Right atrium auricular region (tissue), 2 donors: ENCODE measurements at regions not wholly inside any gene's neighbourhood (a gene's known extent, or its start where the extent isn't known, plus 50 kb on each side); places are given as distances from the start of the nearest gene placed in this dataset.

Experiments used
- DNase-seq: peaks from one replicate; pipeline ENCODE4 v3.0.0-alpha.2; 2019; ENCODE audit warnings: low spot score
- H3K27ac ChIP-seq, 2 donors: fragments of 200-600 bp; sonication (generic); 1 replicate in 1 of 2; 2 replicates in 1 of 2; pipeline ENCODE4 v1.5.1; 2016 to 2019
- H3K27me3 ChIP-seq, 2 donors: fragments of 200-600 bp; sonication (generic); one replicate each; pipeline versions ENCODE4 v1.5.1 to v1.6.0; 2017 to 2019
- H3K36me3 ChIP-seq: fragments of 200-600 bp; sonication (generic); one replicate; pipeline ENCODE4 v1.5.1; 2016
- H3K4me1 ChIP-seq, 2 donors: fragments of 200-600 bp; sonication (generic); one replicate each; pipeline versions ENCODE4 v1.5.1 to v1.6.0; 2017 to 2019
- H3K4me3 ChIP-seq, 2 donors: fragments of 200-600 bp; sonication (generic); 1 replicate in 1 of 2; 2 replicates in 1 of 2; pipeline ENCODE4 v1.5.1; 2017 to 2019; ENCODE audit warnings: mild to moderate bottlenecking in 1 of 2, moderate library complexity in 1 of 2
- H3K9me3 ChIP-seq, 2 donors: fragments of 200-600 bp; sonication (generic); one replicate each; pipeline ENCODE4 v1.5.1; 2019
- TF ChIP-seq, protein P1 (sequence below), 2 donors: fragments of 200-600 bp; sonication (generic); IDR thresholded peaks; one replicate each; pipeline ENCODE4 v1.5.1; 2019; ENCODE audit warnings: antibody characterized with exemption in 2 of 2

DNA sequence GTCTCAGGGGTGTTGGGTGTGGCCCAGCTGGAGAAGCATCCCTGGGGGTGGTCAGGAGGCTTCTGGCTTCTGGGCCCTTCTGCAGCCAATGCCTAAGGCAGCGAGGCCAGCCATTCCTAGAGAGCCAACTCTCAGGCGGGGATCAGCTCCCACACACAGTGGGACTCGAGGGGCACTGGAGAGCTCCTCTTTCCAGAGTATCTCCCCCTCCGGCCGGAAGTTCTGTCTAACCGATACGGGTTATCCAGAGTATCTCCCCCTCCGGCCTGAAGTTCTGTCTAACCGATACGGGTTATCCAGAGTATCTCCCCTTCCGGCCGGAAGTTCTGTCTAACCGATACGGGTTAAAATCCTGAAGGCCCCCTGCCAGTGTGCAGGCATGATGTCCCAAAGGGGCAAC is 71.2 kb upstream of the B3GAT1 start:
- Histone ChIP-seq H3K27ac (no peak overlapping the region), H3K9me3 (no peaks in the 10 kb centered on the region), H3K36me3 (no peaks in the 10 kb centered on the region), H3K27me3 (no peaks in the 10 kb centered on the region), H3K4me3 (no peak overlapping the region), H3K4me1 (no peaks in the 10 kb centered on the region)
- DNase-seq = no peak
- TF ChIP-seq, protein P1, sequence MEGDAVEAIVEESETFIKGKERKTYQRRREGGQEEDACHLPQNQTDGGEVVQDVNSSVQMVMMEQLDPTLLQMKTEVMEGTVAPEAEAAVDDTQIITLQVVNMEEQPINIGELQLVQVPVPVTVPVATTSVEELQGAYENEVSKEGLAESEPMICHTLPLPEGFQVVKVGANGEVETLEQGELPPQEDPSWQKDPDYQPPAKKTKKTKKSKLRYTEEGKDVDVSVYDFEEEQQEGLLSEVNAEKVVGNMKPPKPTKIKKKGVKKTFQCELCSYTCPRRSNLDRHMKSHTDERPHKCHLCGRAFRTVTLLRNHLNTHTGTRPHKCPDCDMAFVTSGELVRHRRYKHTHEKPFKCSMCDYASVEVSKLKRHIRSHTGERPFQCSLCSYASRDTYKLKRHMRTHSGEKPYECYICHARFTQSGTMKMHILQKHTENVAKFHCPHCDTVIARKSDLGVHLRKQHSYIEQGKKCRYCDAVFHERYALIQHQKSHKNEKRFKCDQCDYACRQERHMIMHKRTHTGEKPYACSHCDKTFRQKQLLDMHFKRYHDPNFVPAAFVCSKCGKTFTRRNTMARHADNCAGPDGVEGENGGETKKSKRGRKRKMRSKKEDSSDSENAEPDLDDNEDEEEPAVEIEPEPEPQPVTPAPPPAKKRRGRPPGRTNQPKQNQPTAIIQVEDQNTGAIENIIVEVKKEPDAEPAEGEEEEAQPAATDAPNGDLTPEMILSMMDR (IDR thresholded peaks at IDR 0.05) = no peak

DNA sequence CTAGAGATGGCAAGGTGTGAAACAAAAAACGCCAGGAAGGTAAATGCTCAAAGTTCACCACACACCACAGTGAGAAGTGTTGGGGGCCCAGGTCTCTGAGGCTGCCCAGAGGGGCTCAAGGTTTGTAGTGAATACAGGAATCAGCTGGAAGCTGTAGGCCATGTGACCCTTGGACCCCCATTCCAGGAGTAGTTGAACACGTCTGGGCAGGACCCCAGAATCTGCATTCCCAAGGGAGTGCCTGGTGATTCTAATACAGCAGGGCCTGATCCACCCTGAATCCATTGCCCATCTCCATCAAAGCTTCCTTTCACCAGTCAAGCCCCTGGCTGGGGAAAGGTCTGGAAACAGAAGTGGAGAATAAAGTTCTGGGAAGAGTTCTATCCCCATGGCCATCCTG is 70.8 kb upstream of the B3GAT1 start:
- H3K9me3 ChIP-seq = no peaks in the 10 kb centered on the region
- H3K27ac ChIP-seq = no peak overlapping the region
- H3K4me1 ChIP-seq = no peaks in the 10 kb centered on the region
- no peak for DNase-seq
- no peaks in the 10 kb centered on the region for H3K36me3 ChIP-seq
- TF ChIP-seq, protein P1 (IDR thresholded peaks at IDR 0.05) = no peak
- H3K27me3 ChIP-seq = no peaks in the 10 kb centered on the region
- no peak overlapping the region for H3K4me3 ChIP-seq

DNA sequence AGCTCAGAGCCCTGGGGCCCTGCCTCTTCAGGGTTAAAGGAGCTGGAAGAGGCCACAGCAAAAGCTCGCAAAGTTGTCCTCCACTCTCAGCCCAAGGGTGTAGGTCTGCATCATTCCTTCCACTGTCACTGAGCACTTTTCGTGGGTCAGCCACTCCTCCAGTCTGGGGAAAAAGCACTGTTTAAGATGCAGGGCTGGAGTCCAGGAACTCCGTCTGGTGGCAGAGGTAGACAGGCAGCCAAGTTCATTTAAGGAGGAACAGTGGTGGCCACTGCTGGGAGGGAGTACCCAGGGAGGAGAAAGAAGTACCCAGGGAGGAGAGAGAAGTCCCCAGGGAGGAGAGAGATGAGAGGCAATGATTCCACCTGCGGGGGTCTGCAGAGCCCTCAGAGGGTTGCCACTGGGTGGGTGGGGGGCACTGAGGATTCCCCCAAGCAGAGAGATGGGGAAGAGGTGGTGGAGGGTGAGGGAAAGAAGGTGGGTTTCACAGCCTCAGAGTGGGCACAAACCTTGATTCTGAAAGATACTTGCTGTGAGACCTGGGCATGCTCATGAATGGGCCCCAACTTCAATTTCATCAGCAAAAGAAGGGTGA is 70.0 kb upstream of the B3GAT1 start:
- H3K4me1 ChIP-seq = no peaks in the 10 kb centered on the region
- TF ChIP-seq, protein P1 (IDR thresholded peaks at IDR 0.05) = no peak
- H3K36me3 ChIP-seq = no peaks in the 10 kb centered on the region
- H3K9me3 ChIP-seq = no peaks in the 10 kb centered on the region
- no peak overlapping the region for H3K27ac ChIP-seq
- no peak overlapping the region for H3K4me3 ChIP-seq
- DNase-seq = no peak
- H3K27me3 ChIP-seq = no peaks in the 10 kb centered on the region

DNA sequence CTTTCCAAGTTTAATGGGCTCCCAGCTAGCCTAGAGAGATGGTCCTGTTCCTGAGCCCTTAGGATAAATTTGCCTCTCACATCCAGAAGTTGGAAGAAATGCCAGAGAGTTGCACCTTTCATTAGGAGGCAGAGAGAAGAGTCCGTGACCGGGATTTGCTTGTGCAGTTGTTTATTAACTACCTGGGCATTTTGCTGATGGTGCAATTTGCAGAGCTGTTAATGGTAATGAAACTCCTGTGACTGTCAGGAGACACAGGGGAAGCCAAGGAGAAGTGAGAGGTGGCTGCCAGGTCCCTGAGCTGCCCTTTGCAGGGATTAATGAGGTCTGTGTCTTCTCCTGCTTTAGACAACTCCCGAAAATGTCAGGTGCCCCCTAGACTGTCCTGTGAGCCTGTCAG is 69.1 kb upstream of the B3GAT1 start:
- no peaks in the 10 kb centered on the region for H3K4me1 ChIP-seq
- H3K36me3 ChIP-seq = no peaks in the 10 kb centered on the region
- no peaks in the 10 kb centered on the region for H3K27me3 ChIP-seq
- no peak overlapping the region for H3K4me3 ChIP-seq
- H3K9me3 ChIP-seq = no peaks in the 10 kb centered on the region
- TF ChIP-seq, protein P1 (IDR thresholded peaks at IDR 0.05) = no peak
- no peak for DNase-seq
- no peak overlapping the region for H3K27ac ChIP-seq

DNA sequence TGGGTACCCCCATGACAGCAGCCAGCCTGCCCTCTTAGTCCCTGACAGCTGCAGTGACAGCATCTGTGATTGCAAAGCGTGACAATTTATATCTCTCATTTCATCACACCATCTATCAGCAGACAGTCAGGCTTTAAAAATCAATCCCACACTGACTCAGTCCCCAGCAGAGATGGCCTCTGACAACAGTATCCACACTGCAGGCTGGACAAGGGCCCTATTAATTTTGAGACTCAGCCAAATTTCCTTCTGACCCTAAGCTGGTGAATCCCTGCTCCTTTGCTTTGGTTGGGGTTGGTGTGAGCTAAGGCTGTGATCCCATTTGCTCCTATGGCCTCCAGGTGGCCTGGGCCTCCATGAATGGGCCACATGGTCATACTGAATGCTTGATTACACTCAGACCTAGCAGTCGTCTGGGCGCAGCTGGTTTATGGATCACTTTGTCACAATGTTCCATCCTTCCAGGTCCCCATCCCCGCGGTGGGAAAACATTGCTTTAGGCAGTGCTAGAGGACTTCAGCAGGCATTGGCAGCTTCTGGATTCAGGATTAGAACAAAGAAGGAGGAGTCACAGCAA is 68.2 kb upstream of the B3GAT1 start:
- no peak overlapping the region for H3K4me3 ChIP-seq
- no peaks in the 10 kb centered on the region for H3K36me3 ChIP-seq
- H3K27me3 ChIP-seq = no peaks in the 10 kb centered on the region
- H3K4me1 ChIP-seq = no peaks in the 10 kb centered on the region
- no peak for DNase-seq
- no peak overlapping the region for H3K27ac ChIP-seq
- H3K9me3 ChIP-seq = no peaks in the 10 kb centered on the region
- TF ChIP-seq, protein P1 (IDR thresholded peaks at IDR 0.05) = no peak
